Peyer's patch (tissue), 4 donors: ENCODE measurements at regions not wholly inside any gene's neighbourhood (a gene's known extent, or its start where the extent isn't known, plus 50 kb on each side); places are given as distances from the start of the nearest gene placed in this dataset.

Experiments
- CTCF ChIP-seq, 6 experiments: fragments of 450-650 bp in 4 of 6; fragments of 200-600 bp in 2 of 6; sonication (generic) in 1 of 6; IDR thresholded peaks; one replicate each; pipeline ENCODE4 v1.5.1; 2017 to 2019; ENCODE audit warnings: antibody characterized with exemption in 6 of 6, mild to moderate bottlenecking in 3 of 6, moderate library complexity in 1 of 6
- POLR2A ChIP-seq, 2 donors: fragments of 450-650 bp; IDR thresholded peaks; one replicate each; pipeline ENCODE4 v1.5.1; 2017; ENCODE audit warnings: antibody characterized with exemption in 2 of 2, mild to moderate bottlenecking in 2 of 2, moderate library complexity in 2 of 2

- TF ChIP-seq CTCF (IDR thresholded peaks at IDR 0.05) (no peak), POLR2A (IDR thresholded peaks at IDR 0.05) (no peak)
These were observed 109.5 kb upstream of the TSC22D1 start for GRCh38 chr13:44685641-44686040.
